ENCODE measurements at regions not wholly inside any gene's neighbourhood (a gene's known extent, or its start where the extent isn't known, plus 50 kb on each side); places are given as distances from the start of the nearest gene placed in this dataset.
"Not testable (repeated sequence)": the region's sequence is repeated elsewhere in the genome, so short reads cannot be mapped to it uniquely, and the experiment has no call there.

- Mint-ChIP-seq H3K4me1 (no peaks in the 10 kb centered on the region), H3K9me3 (no peaks in the 10 kb centered on the region), H3K4me3 (no peak overlapping the region), H3K36me3 (no peaks in the 10 kb centered on the region), H3K27me3 (peaks cover 6% of the 10 kb centered on the region), H3K27ac (no peak overlapping the region)
These were observed 688.7 kb downstream of the PTPRU start for GRCh38 chr1:29925058-29925457.

- Mint-ChIP-seq H3K9me3 (no peaks in the 10 kb centered on the region), H3K27me3 (peaks cover 4% of the 10 kb centered on the region), H3K36me3 (no peaks in the 10 kb centered on the region), H3K27ac (no peak overlapping the region), H3K4me1 (no peaks in the 10 kb centered on the region), H3K4me3 (no peak overlapping the region)
These were observed 687.7 kb downstream of the PTPRU start for GRCh38 chr1:29924017-29924431.

DNA sequence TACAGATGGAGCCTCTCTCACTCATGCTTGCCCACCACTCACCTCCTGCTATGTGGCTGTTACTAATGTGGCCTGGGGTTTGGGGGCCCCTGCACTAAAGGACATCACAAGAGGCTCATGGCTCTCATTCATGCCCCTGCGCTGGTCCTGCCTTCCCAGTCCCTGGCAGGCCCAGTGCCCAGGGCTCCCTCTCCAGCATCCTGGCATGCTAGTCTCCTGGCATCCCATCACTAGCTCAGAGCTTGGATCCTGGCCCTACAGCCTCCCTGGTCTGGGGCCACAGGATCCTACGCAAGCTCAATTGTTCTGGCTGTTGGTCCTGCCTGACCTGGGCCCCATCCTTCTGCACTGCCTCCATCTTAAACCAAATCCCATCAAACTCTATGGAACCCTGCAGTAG lies 685.4 kb downstream of the PTPRU start:
- Mint-ChIP-seq H3K9me3 (no peaks in the 10 kb centered on the region), H3K36me3 (no peaks in the 10 kb centered on the region), H3K4me3 (no peak overlapping the region), H3K27ac (no peak overlapping the region), H3K4me1 (no peaks in the 10 kb centered on the region), H3K27me3 (peaks cover 4% of the 10 kb centered on the region)

GRCh38 chr1:29920784-29921183 lies 684.5 kb downstream of the PTPRU start:
- H3K27ac Mint-ChIP-seq: no peak overlapping the region
- no peaks in the 10 kb centered on the region for H3K36me3 Mint-ChIP-seq
- H3K27me3 Mint-ChIP-seq: peaks cover 6% of the 10 kb centered on the region
- no peaks in the 10 kb centered on the region for H3K4me1 Mint-ChIP-seq
- H3K4me3 Mint-ChIP-seq: no peak overlapping the region
- H3K9me3 Mint-ChIP-seq: no peaks in the 10 kb centered on the region

DNA sequence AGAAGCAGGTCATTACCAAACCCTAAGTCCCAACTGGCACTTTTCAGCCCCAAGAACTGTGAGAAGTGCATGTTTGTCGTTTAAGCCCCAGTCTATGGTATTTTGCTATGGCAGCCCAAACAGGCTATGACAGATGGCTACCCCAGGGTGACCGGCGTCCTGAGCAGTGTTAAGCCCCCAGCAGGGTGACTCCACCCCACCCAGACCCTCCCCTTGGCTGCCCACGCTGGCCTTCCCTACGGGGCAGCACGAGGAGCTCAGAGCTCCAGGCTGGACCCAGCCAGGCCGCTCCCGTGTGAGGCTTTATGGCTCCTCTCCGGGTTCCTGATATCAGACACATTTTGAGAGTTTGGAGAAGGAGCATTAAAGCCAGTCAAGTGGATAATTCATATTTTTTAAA lies 684.0 kb downstream of the PTPRU start:
- H3K36me3 Mint-ChIP-seq: no peaks in the 10 kb centered on the region
- H3K9me3 Mint-ChIP-seq: no peaks in the 10 kb centered on the region
- H3K27me3 Mint-ChIP-seq: peaks cover 9% of the 10 kb centered on the region
- no peaks in the 10 kb centered on the region for H3K4me1 Mint-ChIP-seq
- no peak overlapping the region for H3K27ac Mint-ChIP-seq
- no peak overlapping the region for H3K4me3 Mint-ChIP-seq

DNA sequence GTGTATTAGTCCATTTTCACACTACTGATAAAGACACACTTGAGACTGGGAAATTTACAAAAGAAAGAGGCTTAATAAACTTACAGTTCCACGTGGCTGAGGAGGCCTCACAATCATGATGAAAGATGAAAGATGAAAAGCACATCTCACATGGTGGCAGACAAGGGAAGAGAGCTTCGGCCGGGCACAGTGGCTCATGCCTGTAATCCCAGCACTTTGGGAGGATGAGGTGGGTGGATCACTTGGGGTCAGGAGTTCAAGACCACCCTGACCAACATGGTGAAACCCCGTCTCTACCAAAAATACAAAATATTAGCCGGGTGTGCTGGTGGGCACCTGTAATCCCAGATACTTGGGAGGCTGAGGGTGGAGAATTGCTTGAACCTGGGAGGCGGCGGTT lies 682.7 kb downstream of the PTPRU start:
- not testable (repeated sequence) for H3K27ac Mint-ChIP-seq, H3K4me1 Mint-ChIP-seq, H3K4me3 Mint-ChIP-seq, H3K9me3 Mint-ChIP-seq, H3K27me3 Mint-ChIP-seq, H3K36me3 Mint-ChIP-seq

DNA sequence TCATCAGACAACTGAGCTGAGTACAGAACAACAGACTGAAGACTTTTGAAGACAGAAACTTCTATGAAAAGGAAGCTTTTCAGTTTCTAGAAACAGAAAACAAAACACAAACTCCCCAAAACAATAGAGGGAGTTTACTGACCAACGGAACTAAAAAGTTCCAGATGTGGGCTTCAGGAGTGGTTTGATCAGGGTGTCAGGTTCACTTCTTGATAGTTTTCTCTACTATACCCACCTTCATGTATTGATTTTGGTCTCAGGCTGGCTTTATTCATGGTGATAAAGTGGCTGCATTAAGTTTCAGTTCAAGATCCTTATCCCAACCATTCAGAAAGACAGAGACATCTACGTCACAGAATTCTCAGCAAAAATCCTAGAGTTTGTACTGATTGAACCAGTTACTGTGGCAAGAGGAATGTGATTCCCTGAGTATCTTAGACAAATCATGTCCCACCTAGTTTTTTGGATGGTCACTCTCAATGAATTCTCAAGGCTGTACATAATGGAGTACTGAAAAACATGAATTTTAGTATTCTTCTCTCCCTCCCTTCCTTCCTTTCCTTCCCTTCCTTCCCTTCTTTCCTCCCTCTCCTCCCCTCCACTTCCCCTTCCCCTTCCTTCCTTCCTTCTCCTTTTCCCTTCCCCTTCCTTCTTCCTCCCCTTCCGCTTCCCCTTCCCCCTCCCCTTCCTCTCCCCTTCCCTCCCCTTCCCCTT lies 680.5 kb downstream of the PTPRU start:
- Mint-ChIP-seq H3K9me3 (no peaks in the 10 kb centered on the region), H3K4me3 (no peak overlapping the region), H3K36me3 (no peaks in the 10 kb centered on the region), H3K4me1 (no peaks in the 10 kb centered on the region), H3K27me3 (peaks cover 10% of the 10 kb centered on the region), H3K27ac (no peak overlapping the region)

DNA sequence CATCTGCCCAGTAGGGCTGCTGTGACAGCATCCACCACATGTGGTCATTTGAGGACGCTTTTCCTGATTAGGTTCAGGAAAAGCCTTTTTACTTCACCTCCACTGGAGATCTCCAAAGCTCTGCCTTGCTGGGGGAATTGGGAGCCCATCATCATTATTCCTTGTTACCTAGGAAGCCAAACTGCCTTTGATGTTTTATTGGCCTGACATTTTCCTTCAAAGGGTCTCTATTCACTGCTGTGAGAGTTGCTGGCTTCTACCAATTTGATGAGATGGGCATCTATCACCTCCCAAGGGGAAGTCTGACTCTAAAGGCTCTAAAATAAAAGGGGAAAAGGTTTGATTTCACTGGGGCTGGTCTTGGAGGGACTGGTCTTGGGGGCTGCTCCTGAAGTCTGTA lies 678.6 kb downstream of the PTPRU start:
- H3K4me1 Mint-ChIP-seq: no peaks in the 10 kb centered on the region
- H3K27ac Mint-ChIP-seq: no peak overlapping the region
- no peaks in the 10 kb centered on the region for H3K36me3 Mint-ChIP-seq
- H3K9me3 Mint-ChIP-seq: no peaks in the 10 kb centered on the region
- peaks cover 12% of the 10 kb centered on the region for H3K27me3 Mint-ChIP-seq
- H3K4me3 Mint-ChIP-seq: no peak overlapping the region

- Mint-ChIP-seq H3K4me3 (no peak overlapping the region), H3K36me3 (no peaks in the 10 kb centered on the region), H3K27ac (no peak overlapping the region), H3K9me3 (no peaks in the 10 kb centered on the region), H3K4me1 (no peaks in the 10 kb centered on the region), H3K27me3 (peaks cover 13% of the 10 kb centered on the region)
These were observed 676.1 kb downstream of the PTPRU start for GRCh38 chr1:29912425-29912824.

GRCh38 chr1:29909962-29910361 lies 673.6 kb downstream of the PTPRU start:
- H3K4me3 Mint-ChIP-seq: no peak overlapping the region

GRCh38 chr1:29907596-29907995 lies 671.3 kb downstream of the PTPRU start:
- Mint-ChIP-seq H3K27me3 (peaks cover 6% of the 10 kb centered on the region), H3K36me3 (no peaks in the 10 kb centered on the region), H3K9me3 (no peaks in the 10 kb centered on the region), H3K4me3 (no peak overlapping the region), H3K27ac (no peak overlapping the region), H3K4me1 (no peaks in the 10 kb centered on the region)

More at GRCh38 chr1:29909962-29910361, 673.6 kb downstream of the PTPRU start:
- H3K4me1 Mint-ChIP-seq: no peaks in the 10 kb centered on the region
- no peak overlapping the region for H3K27ac Mint-ChIP-seq
- H3K27me3 Mint-ChIP-seq: peaks cover 9% of the 10 kb centered on the region
- H3K36me3 Mint-ChIP-seq: no peaks in the 10 kb centered on the region
- H3K9me3 Mint-ChIP-seq: no peaks in the 10 kb centered on the region

GRCh38 chr1:29906927-29907326 lies 670.6 kb downstream of the PTPRU start:
- Mint-ChIP-seq H3K27me3 (peaks cover 5% of the 10 kb centered on the region), H3K9me3 (no peaks in the 10 kb centered on the region), H3K4me1 (no peaks in the 10 kb centered on the region), H3K36me3 (no peaks in the 10 kb centered on the region), H3K4me3 (no peak overlapping the region), H3K27ac (no peak overlapping the region)

GRCh38 chr1:29903548-29904166 lies 667.3 kb downstream of the PTPRU start:
- Mint-ChIP-seq H3K27me3 (peaks cover 6% of the 10 kb centered on the region), H3K4me3 (no peak overlapping the region), H3K4me1 (no peaks in the 10 kb centered on the region), H3K9me3 (no peaks in the 10 kb centered on the region), H3K36me3 (no peaks in the 10 kb centered on the region), H3K27ac (no peak overlapping the region)

GRCh38 chr1:29901624-29902325 lies 665.5 kb downstream of the PTPRU start:
- H3K27ac Mint-ChIP-seq: no peak overlapping the region
- H3K4me3 Mint-ChIP-seq: no peak overlapping the region
- H3K36me3 Mint-ChIP-seq: no peaks in the 10 kb centered on the region
- no peaks in the 10 kb centered on the region for H3K4me1 Mint-ChIP-seq
- no peaks in the 10 kb centered on the region for H3K9me3 Mint-ChIP-seq
- H3K27me3 Mint-ChIP-seq: peaks cover 11% of the 10 kb centered on the region

DNA sequence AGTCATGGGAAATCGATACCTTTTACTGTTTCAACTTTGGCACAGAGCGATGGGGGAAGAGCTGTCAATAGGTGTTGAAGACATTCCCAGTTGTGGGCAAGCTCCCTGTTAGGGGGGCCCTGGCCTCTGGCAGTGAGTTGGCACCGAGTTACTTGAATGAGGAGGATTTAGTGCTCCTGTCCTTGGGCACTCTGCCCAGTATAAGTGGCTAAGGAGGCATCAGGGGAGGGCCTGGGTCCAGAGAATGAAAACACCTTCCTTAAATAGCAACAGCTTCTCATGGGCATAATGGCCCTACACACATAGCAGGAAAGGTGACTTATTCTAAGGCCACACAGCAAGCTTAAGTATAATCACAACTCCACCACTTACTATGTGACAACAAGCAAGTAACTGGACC lies 664.4 kb downstream of the PTPRU start:
- Mint-ChIP-seq H3K27ac (no peak overlapping the region), H3K4me1 (no peaks in the 10 kb centered on the region), H3K36me3 (no peaks in the 10 kb centered on the region), H3K4me3 (no peak overlapping the region), H3K27me3 (peaks cover 10% of the 10 kb centered on the region), H3K9me3 (no peaks in the 10 kb centered on the region)

- Mint-ChIP-seq H3K9me3 (no peaks in the 10 kb centered on the region), H3K27ac (no peak overlapping the region), H3K27me3 (peaks cover 13% of the 10 kb centered on the region), H3K4me3 (no peak overlapping the region), H3K36me3 (no peaks in the 10 kb centered on the region), H3K4me1 (no peaks in the 10 kb centered on the region)
These were observed 663.9 kb downstream of the PTPRU start for GRCh38 chr1:29900104-29900679.
